ENCODE measurements at regions not wholly inside any gene's neighbourhood (a gene's known extent, or its start where the extent isn't known, plus 50 kb on each side); places are given as distances from the start of the nearest gene placed in this dataset.
"Not testable (repeated sequence)": the region's sequence is repeated elsewhere in the genome, so short reads cannot be mapped to it uniquely, and the experiment has no call there.

DNA sequence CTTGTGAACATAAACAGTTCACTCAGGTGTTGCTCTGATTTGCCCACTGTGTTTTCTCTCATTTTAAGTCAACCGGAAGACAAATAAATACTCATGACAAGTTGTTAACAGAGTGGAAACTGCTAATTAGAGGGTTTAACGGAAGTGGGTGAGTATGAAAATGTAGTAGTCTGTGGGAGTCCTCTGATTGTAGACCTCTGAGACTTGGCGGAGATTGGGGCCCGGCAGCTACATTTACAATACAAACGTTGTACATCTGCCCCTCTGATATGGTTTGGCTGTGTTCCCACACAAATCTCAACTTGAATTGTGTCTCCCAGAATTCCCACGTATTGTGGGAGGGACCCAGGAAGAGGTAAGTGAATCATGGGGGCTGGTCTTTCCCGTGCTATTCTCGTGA lies 107.3 kb upstream of the FAM98A start:
- no peak for DNase-seq (ENCODE audit: low read depth in 2 of 2)

DNA sequence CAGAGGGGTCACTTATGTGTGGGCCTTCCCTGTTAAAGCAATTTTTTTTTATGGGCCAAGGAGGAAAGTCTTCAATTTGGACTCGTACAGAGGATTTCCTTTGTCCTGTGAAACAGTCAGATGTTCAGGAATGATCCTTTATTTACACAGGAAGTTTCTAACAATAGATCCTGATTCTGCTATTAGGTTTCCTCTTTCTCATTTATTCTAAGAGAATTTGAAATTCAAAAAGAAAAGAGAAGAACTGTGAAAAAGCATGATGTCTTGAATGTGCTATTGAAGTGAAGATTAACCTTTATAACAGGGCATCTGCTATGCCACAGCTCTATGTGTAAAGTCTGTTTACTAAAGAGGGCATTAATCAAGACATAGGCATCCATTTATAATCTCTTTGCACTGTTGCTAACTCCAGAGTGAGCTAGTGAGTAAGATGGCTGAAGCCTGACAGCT lies 105.3 kb upstream of the FAM98A start:
- DNase-seq (ENCODE audit: low read depth in 2 of 2): no peak

DNA sequence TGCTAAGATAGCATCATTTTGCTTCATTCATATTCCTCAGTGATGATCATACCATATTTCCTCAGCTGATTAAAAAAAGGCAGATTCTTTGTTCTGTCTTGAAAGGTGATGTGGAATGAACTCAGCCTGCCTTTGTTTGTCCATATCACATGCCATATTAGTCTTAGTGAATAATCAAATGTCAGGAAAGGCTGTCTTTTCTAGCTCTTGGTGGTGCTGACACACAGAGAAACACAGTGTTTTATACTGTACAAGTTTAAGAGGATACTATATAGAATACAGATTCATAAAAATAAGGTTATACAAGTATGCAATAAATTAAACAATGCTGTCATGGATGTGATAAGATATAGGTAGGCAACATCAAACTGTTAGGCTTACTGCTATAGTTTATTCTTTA lies 97.1 kb upstream of the FAM98A start:
- no peak for DNase-seq (ENCODE audit: low read depth in 2 of 2)

DNA sequence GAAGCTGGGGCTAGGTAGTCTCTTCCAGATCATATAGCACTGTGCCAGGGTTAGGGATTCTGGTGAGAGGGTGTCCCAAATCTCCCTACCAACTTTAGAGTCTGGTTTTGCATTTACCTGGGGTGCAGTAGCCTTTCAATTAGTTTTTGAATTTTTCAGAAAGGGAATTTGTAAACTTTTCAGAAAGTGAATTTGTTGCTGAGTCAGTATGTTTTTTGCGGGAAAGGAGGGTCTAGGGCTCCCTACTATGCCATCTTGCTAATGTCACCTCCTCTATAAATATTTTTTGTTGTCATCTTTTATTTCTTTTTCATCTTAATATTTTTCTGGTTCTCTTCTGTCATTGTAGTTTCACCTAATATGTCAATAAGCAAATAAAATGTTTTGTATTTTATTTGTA lies 95.8 kb upstream of the FAM98A start:
- DNase-seq (ENCODE audit: low read depth in 2 of 2): no peak

DNA sequence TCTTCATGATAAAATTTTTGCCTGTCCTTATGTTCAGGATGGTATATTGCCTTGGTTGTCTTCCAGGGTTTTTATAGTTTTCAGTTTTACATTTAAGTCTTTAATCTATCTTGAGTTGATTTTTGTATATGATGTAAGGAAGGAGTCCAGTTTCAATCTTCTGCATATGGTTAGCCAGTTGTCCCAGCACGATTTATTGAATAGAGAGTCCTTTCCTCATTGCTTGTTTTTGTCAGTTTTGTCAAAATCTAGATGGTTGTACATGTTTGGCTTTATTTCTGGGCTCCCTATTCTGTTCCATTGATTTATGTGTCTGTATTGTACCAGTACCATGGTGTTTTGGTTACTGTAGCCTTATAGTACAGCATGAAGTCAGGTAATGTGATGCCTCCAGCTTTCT lies 91.6 kb upstream of the FAM98A start:
- DNase-seq (ENCODE audit: low read depth in 2 of 2): not testable (repeated sequence)

DNA sequence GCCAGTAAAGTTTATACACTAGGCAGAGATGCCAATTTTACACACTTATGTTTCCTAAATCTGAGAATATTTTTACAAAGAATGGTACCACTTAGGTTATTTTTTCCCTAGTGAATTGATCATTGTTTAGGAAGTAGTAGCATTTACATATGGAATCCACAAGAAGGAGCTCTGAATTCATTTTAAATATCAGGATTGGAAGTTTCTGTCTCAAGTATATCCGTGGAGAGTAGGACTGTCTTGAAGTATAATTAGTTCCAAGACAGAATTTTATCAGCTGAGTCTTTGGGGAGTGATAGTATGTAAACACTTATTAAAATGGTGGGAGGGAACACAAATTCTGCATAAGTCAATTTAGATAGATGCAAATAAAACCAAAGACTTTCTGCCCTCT lies 82.3 kb upstream of the FAM98A start:
- no peak for DNase-seq (ENCODE audit: low read depth in 2 of 2)

DNA sequence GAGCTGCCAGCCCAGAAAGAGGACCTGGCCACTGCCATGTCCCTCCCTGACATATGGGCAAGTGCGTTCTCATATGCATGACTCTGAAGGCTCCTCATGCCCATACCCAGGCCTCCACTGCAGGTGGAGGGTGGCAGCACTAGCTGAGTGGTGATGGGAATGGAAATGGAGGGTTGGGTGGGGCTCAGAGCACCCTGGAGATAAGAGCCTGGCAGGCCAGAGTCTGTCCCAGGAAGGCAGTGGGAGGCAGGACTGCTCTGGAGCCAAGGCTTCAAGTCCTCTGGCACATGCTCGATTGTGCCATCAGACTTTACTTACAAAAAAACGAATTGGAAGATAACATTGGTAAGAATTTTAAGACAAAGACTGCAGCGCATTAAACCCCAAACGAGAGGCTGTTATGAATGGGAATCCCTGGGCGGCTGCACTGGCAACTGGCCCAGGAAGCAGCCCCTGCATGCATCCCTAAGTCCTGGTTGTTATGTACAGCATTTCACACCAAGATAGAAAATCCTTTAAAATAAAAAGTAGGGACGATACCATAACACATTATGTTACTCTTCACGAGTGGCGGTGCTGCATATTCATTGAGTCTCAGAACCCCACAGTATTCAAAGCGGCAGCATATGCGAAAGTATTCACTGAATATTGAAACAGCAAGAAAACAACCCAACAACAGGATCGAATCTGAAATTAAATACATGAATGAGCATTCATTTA lies 81.7 kb upstream of the FAM98A start:
- DNase-seq (ENCODE audit: low read depth in 2 of 2): no peak

DNA sequence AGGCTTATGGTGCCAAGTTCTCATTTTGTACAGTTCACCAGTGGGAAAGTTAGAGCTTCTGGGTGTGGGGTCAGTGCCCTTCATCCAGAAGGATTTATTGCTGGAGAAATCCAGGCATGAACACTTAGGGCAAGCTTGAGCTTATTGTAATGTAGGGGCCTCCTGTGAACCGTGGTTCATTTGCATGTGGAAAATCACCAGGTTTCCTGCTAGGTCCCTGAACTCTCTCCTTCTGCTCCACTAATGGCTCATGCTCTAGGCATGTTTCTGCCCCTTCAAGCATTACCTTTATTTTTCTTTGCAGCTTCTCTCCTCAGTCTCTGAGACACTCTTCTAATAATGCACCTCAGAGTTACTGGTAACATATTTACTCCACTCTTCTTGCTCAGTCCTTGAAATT lies 79.3 kb upstream of the FAM98A start:
- DNase-seq (ENCODE audit: low read depth in 2 of 2): no peak

DNA sequence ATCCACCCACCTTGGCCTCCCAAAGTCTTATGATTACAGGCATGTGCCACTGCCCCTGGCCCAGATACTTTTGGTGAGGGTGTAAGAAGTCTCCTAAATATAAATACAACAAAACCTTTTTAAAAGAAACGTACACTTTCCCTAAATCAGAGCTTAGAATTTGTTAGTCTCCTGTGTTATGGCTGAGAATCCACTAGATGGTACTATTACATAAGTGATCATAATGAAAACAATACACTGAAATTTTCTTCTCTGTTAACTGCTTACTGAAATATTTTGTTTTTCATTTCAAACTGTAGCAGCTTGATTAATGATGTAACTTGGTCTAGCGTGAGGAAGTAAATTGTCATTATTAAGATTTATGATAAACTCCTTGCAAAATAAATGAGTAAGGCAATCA lies 74.8 kb upstream of the FAM98A start:
- DNase-seq (ENCODE audit: low read depth in 2 of 2): no peak

DNA sequence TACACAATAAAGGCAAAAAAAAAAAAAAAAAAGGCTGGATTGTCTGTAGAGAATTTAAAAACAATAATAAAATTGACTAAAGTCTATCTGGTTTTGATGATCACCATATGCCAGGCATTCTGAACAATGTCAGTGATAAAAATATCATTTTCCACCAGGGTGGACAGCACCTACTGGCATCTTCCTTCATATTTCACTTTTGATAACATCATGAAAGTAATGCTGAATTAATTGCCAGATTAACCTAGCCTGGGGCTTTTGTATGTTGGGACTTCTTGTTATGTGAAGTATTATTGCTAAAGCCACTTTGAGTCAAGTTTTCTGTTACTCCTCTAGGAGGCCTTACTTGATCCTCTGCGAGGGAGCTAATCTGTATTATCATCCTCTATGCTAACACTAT lies 73.8 kb upstream of the FAM98A start:
- DNase-seq (ENCODE audit: low read depth in 2 of 2): no peak

DNA sequence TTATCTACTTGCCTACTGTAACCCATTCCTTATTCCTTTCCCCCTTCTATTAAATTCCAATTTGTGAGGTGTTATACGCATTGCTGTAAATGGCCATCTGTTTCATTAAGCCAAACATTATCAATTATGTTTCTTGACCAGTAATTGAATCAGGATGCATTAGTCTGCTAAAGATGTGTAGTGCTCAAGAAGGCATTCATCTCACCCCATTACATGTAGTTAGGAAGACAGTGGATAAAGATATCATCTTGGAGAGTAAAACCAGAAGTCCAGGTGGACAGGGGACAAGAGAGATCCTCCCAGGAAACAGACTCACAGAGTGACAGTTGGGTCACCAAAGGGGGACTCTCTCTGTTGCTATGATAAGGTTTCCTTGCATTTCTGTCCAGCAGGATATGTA lies 73.3 kb upstream of the FAM98A start:
- DNase-seq (ENCODE audit: low read depth in 2 of 2): no peak

DNA sequence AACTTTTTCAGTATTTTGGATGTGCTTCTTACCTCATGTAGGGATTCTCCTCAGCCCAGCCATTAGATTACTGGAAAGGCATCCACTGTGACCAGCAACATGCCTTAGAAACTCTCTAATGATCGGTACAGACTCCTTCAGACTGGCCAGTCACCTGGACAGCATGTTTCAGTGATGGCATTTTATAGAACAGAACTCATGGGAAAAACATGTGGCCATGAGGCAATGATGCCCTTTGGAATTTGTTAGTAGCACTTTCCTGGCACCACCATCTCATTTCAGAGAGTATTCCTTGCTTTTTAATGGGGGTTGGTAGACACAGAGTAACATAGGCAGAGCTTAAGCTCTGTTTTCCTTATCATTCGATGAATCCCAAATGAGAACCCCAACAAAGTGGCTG lies 72.1 kb upstream of the FAM98A start:
- DNase-seq (ENCODE audit: low read depth in 2 of 2): no peak

DNA sequence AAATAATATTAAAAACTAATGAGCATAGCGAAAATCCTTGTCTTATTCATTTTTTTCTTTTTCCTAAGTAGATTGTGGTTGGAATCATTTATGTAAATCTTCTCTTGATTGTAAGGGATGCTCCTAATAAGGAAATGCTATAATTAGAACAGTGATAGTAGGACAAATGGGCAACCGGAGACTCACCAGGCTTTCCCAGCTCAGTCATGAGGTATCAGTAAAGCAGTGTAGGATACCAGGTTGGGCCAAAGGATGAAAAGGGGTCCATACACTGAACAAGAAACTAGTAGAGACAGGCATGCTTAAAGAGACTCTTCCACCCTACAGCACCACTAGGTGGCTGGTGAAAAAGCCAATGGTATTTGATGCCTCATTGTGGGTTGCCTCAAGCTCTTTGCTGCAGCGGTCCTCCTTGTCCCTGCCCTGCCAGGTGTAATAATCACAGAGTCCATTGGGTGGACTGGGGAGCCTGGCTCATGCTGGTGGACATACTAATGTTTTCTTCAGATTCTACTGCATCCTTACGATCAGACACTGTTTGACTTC lies 71.4 kb upstream of the FAM98A start:
- no peak for DNase-seq (ENCODE audit: low read depth in 2 of 2)

DNA sequence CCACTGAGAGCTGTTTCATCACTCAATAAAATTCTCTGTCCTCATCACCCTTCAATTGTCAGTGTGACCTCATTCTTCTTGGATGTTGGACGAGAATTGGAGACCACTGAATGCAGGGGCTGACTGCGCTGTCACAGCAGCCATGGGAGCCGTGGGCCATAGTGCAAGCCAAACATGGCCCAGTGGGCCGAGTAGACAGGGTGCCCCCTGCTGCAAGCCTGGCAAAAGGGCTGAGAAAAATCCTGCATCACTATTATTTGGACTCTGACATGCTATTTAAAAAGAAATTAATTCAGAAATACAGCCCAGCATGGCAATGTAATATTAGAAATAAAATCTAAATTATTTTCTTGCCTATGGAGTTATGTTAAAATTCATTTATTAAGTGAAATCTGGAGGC lies 67.8 kb upstream of the FAM98A start:
- no peak for DNase-seq (ENCODE audit: low read depth in 2 of 2)

DNA sequence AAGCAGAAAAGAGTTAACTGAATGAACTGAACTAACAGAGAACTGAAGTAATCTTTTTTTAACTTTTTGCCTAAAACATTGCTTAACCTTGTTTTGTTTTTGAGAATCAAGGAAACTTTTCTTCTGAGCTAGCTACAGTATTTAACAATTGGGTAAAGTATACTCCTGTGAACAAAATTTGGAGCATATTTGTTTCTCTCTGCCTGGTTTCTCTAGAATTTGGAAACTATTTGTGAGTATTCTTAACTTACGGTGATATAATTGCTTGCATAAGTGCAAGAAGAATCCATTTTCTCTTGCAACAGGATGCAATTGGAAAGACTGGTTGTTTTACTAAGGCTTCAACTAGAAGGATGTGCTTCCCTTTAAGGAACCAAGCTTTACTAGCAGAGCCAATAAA lies 65.9 kb upstream of the FAM98A start:
- no peak for DNase-seq (ENCODE audit: low read depth in 2 of 2)

DNA sequence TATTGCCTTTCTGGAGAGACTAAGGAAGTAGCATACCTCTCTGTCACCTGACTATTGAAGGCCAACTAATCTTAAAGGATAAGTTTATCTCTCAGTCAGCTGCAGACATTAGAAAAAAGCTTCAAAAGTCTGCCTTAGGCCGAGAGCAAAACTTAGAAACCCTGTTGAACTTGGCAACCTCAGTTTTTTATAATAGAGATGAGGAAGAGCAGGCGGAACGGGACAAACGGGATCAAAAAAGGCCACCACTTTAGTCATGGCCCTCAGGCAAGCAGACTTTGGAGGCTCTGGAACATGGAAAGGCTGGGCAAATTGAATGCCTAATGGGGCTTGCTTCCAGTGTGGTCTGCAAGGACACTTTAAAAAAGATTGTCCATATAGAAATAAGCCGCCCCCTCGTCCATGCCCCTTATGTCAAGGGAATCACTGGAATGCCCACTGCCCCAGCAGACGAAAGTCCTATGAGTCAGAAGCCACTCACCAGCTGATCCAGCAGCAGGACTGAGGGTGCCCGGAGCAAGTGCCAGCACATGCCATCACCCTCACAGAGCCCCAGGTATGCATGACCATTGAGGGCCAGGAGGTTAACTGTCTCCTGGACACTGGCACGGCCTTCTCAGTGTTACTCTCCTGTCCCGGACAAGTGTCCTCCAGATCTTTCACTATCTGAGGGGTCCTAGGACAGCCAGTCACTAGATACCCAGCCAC lies 61.5 kb upstream of the FAM98A start:
- no peak for DNase-seq (ENCODE audit: low read depth in 2 of 2)

DNA sequence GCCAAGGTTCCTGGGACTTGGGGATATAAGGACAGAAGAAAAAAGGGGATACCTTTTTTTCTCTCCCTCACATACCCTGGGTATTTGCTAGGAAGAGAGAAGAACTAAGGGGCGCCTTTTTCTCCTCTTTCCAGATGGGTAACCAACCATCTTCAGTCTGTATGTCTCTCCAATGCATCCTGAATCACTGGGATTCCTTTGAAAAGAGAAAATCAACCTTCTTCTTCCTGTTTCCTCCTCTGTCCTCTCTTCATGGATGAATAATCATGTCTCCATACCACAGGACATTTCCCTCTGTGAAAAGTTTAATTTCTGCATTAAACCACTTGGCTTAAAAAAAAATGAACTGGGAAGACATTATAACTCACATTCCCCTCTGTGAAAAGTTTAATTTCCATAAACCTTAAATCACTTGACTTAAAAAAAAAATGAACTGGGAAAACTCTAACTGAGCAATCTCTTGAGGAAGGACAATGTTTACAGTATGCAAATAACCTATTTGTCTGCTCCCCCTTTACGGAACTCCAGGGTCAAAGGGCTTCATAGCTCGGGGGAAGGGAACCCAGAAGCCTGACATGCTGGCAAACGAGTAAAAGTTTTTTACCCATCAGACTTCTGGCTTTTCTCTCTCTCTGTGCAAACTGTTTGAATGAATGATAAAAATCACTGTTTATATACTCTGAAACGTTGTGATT lies 56.7 kb upstream of the FAM98A start:
- DNase-seq (ENCODE audit: low read depth in 2 of 2): no peak

DNA sequence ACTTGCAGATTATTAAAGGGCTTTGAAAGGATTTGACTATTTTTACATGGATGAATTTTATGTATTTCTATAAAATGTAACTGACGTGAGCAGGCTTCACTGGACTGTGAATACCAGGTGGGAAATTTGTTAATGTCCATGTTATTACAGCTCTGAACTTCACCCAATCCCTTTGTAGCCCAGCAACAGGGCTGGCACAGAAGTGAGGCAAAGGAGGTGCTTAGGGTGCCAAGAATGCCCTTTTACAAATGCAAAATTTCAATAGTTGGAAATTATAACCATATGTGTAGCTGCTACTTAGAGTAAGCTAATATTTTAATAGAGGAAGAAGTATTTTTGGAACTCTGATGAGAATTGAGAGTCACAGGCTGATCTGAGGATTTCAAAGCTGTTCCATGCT lies 53.7 kb upstream of the FAM98A start:
- no peak for DNase-seq (ENCODE audit: low read depth in 2 of 2)

DNA sequence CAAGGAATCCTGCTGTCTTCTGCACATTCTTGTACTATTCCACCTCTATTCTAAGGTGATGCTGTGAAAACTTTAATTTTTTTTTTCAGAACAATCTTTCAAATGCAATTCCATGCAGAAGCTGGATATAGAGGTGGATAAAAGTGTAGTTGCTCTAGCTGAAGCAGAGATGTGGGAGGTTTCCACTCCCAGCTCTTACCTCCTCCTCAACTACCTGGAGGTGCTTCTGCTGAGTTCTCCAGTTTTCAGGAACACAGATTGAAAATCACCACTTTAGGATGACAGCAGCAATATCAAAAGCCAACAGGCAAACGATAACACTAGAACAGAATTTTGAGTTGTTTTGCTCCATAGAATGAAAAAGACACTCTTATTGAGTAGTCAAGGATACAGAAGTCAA lies 51.1 kb upstream of the FAM98A start:
- DNase-seq (ENCODE audit: low read depth in 2 of 2): no peak

All from stimulated activated CD4-positive, alpha-beta T cell treated with anti-CD3 and anti-CD28 coated beads, Interleukin-15, amount 100 ng/mL, for 48 hours (primary cell).